Keratinocyte (primary cell): ENCODE measurements at regions not wholly inside any gene's neighbourhood (a gene's known extent, or its start where the extent isn't known, plus 50 kb on each side); places are given as distances from the start of the nearest gene placed in this dataset.

Experiments used
- EZH2 ChIP-seq: IDR thresholded peaks from one replicate; pipeline ENCODE4 v1.6.1; 2012; ENCODE audit warnings: inconsistent platforms, mild to moderate bottlenecking, low read length, moderate library complexity
- TF ChIP-seq, protein P1 (sequence below), 3 experiments: IDR thresholded peaks in 1 of 3; conservative IDR thresholded peaks in 1 of 3; optimal IDR thresholded peaks in 1 of 3; 2 replicates in 2 of 3; 3 replicates in 1 of 3; pipeline versions ENCODE3 to v1.5.1; 2011; ENCODE audit warnings: low read length in 3 of 3, mild to moderate bottlenecking in 3 of 3, moderate library complexity in 2 of 3, control low read depth in 1 of 3, inconsistent platforms in 1 of 3; ENCODE audit not compliant: insufficient read depth in 2 of 3; ENCODE audit errors: extremely low read depth in 1 of 3

- TF ChIP-seq, protein P1, sequence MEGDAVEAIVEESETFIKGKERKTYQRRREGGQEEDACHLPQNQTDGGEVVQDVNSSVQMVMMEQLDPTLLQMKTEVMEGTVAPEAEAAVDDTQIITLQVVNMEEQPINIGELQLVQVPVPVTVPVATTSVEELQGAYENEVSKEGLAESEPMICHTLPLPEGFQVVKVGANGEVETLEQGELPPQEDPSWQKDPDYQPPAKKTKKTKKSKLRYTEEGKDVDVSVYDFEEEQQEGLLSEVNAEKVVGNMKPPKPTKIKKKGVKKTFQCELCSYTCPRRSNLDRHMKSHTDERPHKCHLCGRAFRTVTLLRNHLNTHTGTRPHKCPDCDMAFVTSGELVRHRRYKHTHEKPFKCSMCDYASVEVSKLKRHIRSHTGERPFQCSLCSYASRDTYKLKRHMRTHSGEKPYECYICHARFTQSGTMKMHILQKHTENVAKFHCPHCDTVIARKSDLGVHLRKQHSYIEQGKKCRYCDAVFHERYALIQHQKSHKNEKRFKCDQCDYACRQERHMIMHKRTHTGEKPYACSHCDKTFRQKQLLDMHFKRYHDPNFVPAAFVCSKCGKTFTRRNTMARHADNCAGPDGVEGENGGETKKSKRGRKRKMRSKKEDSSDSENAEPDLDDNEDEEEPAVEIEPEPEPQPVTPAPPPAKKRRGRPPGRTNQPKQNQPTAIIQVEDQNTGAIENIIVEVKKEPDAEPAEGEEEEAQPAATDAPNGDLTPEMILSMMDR (optimal IDR thresholded peaks at IDR 0.05 in 1 of 3, IDR thresholded peaks at IDR 0.05 in 1 of 3, conservative IDR thresholded peaks at IDR 0.05 in 1 of 3; ENCODE audit: extremely low read depth in 1 of 3, insufficient read depth in 2 of 3, low read length in 3 of 3) = no peak
- no peak for TF ChIP-seq EZH2
Measured at GRCh38 chr1:8133657-8134430, 107.7 kb upstream of the ERRFI1 start.
